ENCODE measurements at regions not wholly inside any gene's neighbourhood (a gene's known extent, or its start where the extent isn't known, plus 50 kb on each side); places are given as distances from the start of the nearest gene placed in this dataset.
"Not testable (repeated sequence)": the region's sequence is repeated elsewhere in the genome, so short reads cannot be mapped to it uniquely, and the experiment has no call there.

GRCh38 chr12:45517381-45517780 lies 212.1 kb upstream of the ARID2 start:
- peaks cover 2% of the 10 kb centered on the region for H3K9me3 Mint-ChIP-seq (ENCODE audit: unreplicated experiment)
- POLR2A ChIA-PET, result interaction anchor here (0.6 to 0.9 kb wide), 2 partner anchors 10 to 467 kb away, joined by 3 to 7 read pairs; no protein-coding TSS in a partner anchor
- BruUV-seq (replicated peaks), result no TSS peak
- H3K27me3 Mint-ChIP-seq (ENCODE audit: insufficient read depth, unreplicated experiment), result no peaks in the 10 kb centered on the region
- no peak for DNase-seq (ENCODE audit: unreplicated experiment)
- TF ChIP-seq CTCF (IDR thresholded peaks at IDR 0.05; ENCODE audit: unreplicated experiment), result no peak
- intact Hi-C loops (cut with micrococcal nuclease), result no loop called here
- H3K36me3 Mint-ChIP-seq (ENCODE audit: insufficient read depth, unreplicated experiment), result no peaks in the 10 kb centered on the region
- CTCF ChIA-PET, result interaction anchor here (0.5 to 1.6 kb wide), 3 partner anchors 26 to 351 kb away, joined by 3 to 4 read pairs (median 3); no protein-coding TSS in a partner anchor
- no peaks in the 10 kb centered on the region for H3K4me1 Mint-ChIP-seq (ENCODE audit: insufficient read depth, unreplicated experiment)
- H3K4me3 Mint-ChIP-seq (ENCODE audit: unreplicated experiment), result no peak overlapping the region
- H3K27ac Mint-ChIP-seq (ENCODE audit: low read depth, unreplicated experiment), result no peak overlapping the region

DNA sequence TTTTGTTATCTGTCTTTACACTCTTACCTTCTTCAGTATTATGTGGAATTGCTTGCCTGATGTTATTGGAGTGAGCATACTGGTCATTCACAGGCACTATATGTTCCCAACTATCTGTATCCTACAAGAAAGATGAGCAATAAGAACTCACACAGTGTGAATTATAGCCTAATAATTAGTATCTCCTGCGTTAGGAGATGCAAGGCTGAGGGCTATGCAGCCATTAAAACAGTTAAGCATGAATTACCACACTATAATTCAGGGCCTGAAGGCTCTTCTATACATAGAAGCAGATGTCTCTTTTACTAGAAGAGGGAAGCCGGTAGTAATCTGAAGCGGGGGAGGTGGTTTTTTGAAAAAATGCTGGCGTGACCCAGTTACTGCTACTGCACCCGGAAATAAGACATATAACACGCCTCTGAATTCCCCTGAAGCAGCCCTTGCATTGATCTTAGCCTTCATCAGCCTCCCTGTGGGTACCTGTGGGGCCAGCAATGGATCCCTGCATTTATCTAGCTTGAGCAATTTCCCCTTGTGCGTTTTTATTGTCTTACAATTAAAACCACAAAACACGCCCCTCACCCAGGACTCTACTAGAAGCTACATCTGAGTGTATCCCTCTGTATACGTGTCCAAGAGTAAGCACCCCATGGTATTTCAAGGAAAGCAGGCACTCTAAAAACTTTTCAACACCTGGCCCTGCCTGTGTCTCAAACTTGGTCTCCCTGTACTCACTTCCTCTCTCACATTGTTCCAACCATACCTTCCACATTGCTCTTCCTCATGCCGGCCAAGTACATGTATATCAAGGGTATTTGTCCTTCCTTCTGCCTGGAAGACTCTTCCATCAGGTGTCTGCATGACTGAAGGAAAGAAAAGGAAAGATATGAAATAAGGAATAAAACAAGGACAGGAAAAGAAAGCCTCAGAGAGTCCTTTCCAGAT lies 210.9 kb upstream of the ARID2 start:
- ChIA-PET POLR2A (no interaction called here), CTCF (interaction anchor here (0.6 kb wide), 1 partner anchor 380 kb away, joined by 3 read pairs; no protein-coding TSS in a partner anchor)
- Mint-ChIP-seq H3K4me3 (ENCODE audit: unreplicated experiment) (no peak overlapping the region), H3K9me3 (ENCODE audit: unreplicated experiment) (no peaks in the 10 kb centered on the region), H3K4me1 (ENCODE audit: insufficient read depth, unreplicated experiment) (no peaks in the 10 kb centered on the region), H3K36me3 (ENCODE audit: insufficient read depth, unreplicated experiment) (no peaks in the 10 kb centered on the region), H3K27me3 (ENCODE audit: insufficient read depth, unreplicated experiment) (no peaks in the 10 kb centered on the region), H3K27ac (ENCODE audit: low read depth, unreplicated experiment) (no peak overlapping the region)
- no peak for DNase-seq (ENCODE audit: unreplicated experiment)
- no peak for TF ChIP-seq CTCF (IDR thresholded peaks at IDR 0.05; ENCODE audit: unreplicated experiment)
- intact Hi-C loops (cut with micrococcal nuclease), result no loop called here
- no TSS peak for BruUV-seq (replicated peaks)

- H3K4me3 Mint-ChIP-seq (ENCODE audit: unreplicated experiment), result no peak overlapping the region
- POLR2A ChIA-PET, result no interaction called here
- H3K9me3 Mint-ChIP-seq (ENCODE audit: unreplicated experiment), result peaks cover 11% of the 10 kb centered on the region
- no peaks in the 10 kb centered on the region for H3K4me1 Mint-ChIP-seq (ENCODE audit: insufficient read depth, unreplicated experiment)
- no peak overlapping the region for H3K27ac Mint-ChIP-seq (ENCODE audit: low read depth, unreplicated experiment)
- no peak for TF ChIP-seq CTCF (IDR thresholded peaks at IDR 0.05; ENCODE audit: unreplicated experiment)
- no TSS peak for BruUV-seq (replicated peaks)
- CTCF ChIA-PET, result interaction anchor here (2.3 kb wide), 1 partner anchor 22 kb away, joined by 9 read pairs; no protein-coding TSS in a partner anchor
- intact Hi-C loops (cut with micrococcal nuclease), result no loop called here
- DNase-seq (ENCODE audit: unreplicated experiment), result no peak
- H3K36me3 Mint-ChIP-seq (ENCODE audit: insufficient read depth, unreplicated experiment), result no peaks in the 10 kb centered on the region
- no peaks in the 10 kb centered on the region for H3K27me3 Mint-ChIP-seq (ENCODE audit: insufficient read depth, unreplicated experiment)
Observed at GRCh38 chr12:45522227-45522626, 207.3 kb upstream of the ARID2 start.

- H3K4me3 Mint-ChIP-seq (ENCODE audit: unreplicated experiment); H3K36me3 Mint-ChIP-seq (ENCODE audit: insufficient read depth, unreplicated experiment); intact Hi-C loops (cut with micrococcal nuclease); H3K27ac Mint-ChIP-seq (ENCODE audit: low read depth, unreplicated experiment); POLR2A ChIA-PET; DNase-seq (ENCODE audit: unreplicated experiment); H3K27me3 Mint-ChIP-seq (ENCODE audit: insufficient read depth, unreplicated experiment); CTCF ChIA-PET; H3K4me1 Mint-ChIP-seq (ENCODE audit: insufficient read depth, unreplicated experiment); BruUV-seq (replicated peaks): not testable (repeated sequence)
- peaks cover 28% of the 10 kb centered on the region for H3K9me3 Mint-ChIP-seq (ENCODE audit: unreplicated experiment)
Observed at GRCh38 chr12:45526823-45527222, 202.7 kb upstream of the ARID2 start.

Measured in MCF 10A (cell line).